SK-N-SH (cell line): ENCODE measurements at regions not wholly inside any gene's neighbourhood (a gene's known extent, or its start where the extent isn't known, plus 50 kb on each side); places are given as distances from the start of the nearest gene placed in this dataset.

Source experiments
- CTCF ChIA-PET: fragments of 300-600, 350-600 bp; formaldehyde crosslinking; extraction: SDS; loops from one replicate; lab custom pipeline; 2021; lab: Yijun Ruan, JAX
- POLR2A ChIA-PET: fragments of 350-600 bp; sonication (Branson Sonifier 250); formaldehyde crosslinking; extraction: SDS; loops from one replicate; lab custom pipeline; 2020; ENCODE audit warnings: antibody characterized with exemption, inconsistent platforms; lab: Yijun Ruan, JAX
- DNase-seq: peaks from one replicate; pipeline ENCODE4 v3.0.0; 2012
- H2AFZ ChIP-seq: fragments of 200-600 bp; sonication (generic); 2 replicates; pipeline ENCODE4 v1.8.1; 2016; ENCODE audit warnings: antibody characterized with exemption, mild to moderate bottlenecking, low read depth
- H3F3A ChIP-seq: fragments of 200-600 bp; sonication (generic); replicated peaks from 2 replicates; pipeline ENCODE3; 2016; ENCODE audit warnings: antibody characterized with exemption, mild to moderate bottlenecking; ENCODE audit not compliant: insufficient read depth
- H3K27ac ChIP-seq, 2 experiments: fragments of 200-500 bp in 1 of 2; fragments of 200-600 bp in 1 of 2; sonication (Bioruptor generic) in 1 of 2; sonication (generic), shearing (Covaris generic) in 1 of 2; 2 replicates each; pipeline versions ENCODE4 v1.5.1 to v1.6.1; 2014 to 2016; ENCODE audit warnings: low read depth in 2 of 2, inconsistent platforms in 1 of 2, low read length in 1 of 2, mild to moderate bottlenecking in 1 of 2, mixed read lengths in 1 of 2
- H3K27me3 ChIP-seq: fragments of 200-600 bp; sonication (generic), shearing (Covaris generic); 2 replicates; pipeline ENCODE4 v1.6.1; 2016; ENCODE audit warnings: mixed run types; ENCODE audit not compliant: insufficient read depth
- H3K36me3 ChIP-seq, 2 experiments: fragments of 200-500 bp in 1 of 2; fragments of 200-600 bp in 1 of 2; sonication (Bioruptor generic) in 1 of 2; sonication (generic) in 1 of 2; replicated peaks in 1 of 2; 2 replicates each; pipeline versions ENCODE3 to v1.5.1; 2014 to 2016; ENCODE audit warnings: low read length in 1 of 2, mild to moderate bottlenecking in 1 of 2; ENCODE audit not compliant: insufficient read depth in 2 of 2, control insufficient read depth in 1 of 2
- H3K4me1 ChIP-seq, 2 experiments: fragments of 200-500 bp in 1 of 2; fragments of 200-600 bp in 1 of 2; sonication (Bioruptor generic) in 1 of 2; sonication (generic), shearing (Covaris generic) in 1 of 2; 2 replicates each; pipeline versions ENCODE4 v1.5.1 to v1.6.1; 2014 to 2016; ENCODE audit warnings: low read depth in 1 of 2, low read length in 1 of 2, mixed run types in 1 of 2; ENCODE audit not compliant: insufficient read depth in 2 of 2, control insufficient read depth in 1 of 2
- H3K4me2 ChIP-seq: fragments of 200-600 bp; sonication (generic), shearing (Covaris generic); 2 replicates; pipeline ENCODE4 v1.6.1; 2017; ENCODE audit warnings: mixed run types
- H3K4me3 ChIP-seq, 2 experiments: fragments of 200-500 bp in 1 of 2; fragments of 200-600 bp in 1 of 2; sonication (Bioruptor generic) in 1 of 2; sonication (generic), shearing (Covaris generic) in 1 of 2; 2 replicates each; pipeline versions ENCODE4 v1.5.1 to v1.8.1; 2014 to 2016; ENCODE audit warnings: low read depth in 2 of 2, inconsistent platforms in 1 of 2, low read length in 1 of 2, mild to moderate bottlenecking in 1 of 2, mixed read lengths in 1 of 2, moderate library complexity in 1 of 2
- H3K79me2 ChIP-seq: fragments of 200-600 bp; sonication (generic); 2 replicates; pipeline ENCODE4 v1.8.1; 2017; ENCODE audit warnings: mild to moderate bottlenecking; ENCODE audit not compliant: insufficient read depth
- H3K9ac ChIP-seq: fragments of 200-600 bp; sonication (generic); 2 replicates; pipeline ENCODE4 v1.6.1; 2017; ENCODE audit warnings: mixed run types
- H3K9me2 ChIP-seq: fragments of 200-600 bp; sonication (generic); 2 replicates; pipeline ENCODE4 v1.6.1; 2017; ENCODE audit warnings: mixed run types
- H3K9me3 ChIP-seq: fragments of 200-600 bp; sonication (generic); 2 replicates; pipeline ENCODE4 v1.6.1; 2017; ENCODE audit warnings: mixed run types, mild to moderate bottlenecking, moderate library complexity
- H4K20me1 ChIP-seq: fragments of 200-600 bp; sonication (generic); 2 replicates; pipeline ENCODE4 v1.6.1; 2017; ENCODE audit warnings: mild to moderate bottlenecking, mixed run types; ENCODE audit not compliant: insufficient read depth
- CHD2 ChIP-seq: fragments of 150-350 bp; IDR thresholded peaks from 2 replicates; pipeline ENCODE4 v1.6.1; 2018; ENCODE audit warnings: low read length; ENCODE audit not compliant: partially characterized antibody
- EP300 ChIP-seq, 2 experiments: IDR thresholded peaks; 2 replicates each; pipeline versions ENCODE4 v1.4.0 to v1.6.1; 2012; ENCODE audit warnings: borderline replicate concordance in 1 of 2, low read depth in 1 of 2, low read length in 1 of 2
- FOSL2 ChIP-seq: IDR thresholded peaks from 2 replicates; pipeline ENCODE4 v1.4.0; 2012; ENCODE audit warnings: low read depth, mild to moderate bottlenecking, moderate library complexity, borderline replicate concordance
- FOXJ3 ChIP-seq: sonication (generic); formaldehyde crosslinking; IDR thresholded peaks from 2 replicates; pipeline ENCODE4 v1.5.1; 2020; ENCODE audit warnings: mild to moderate bottlenecking, missing genetic modification reagents
- FOXM1 ChIP-seq: IDR thresholded peaks from 2 replicates; pipeline ENCODE4 v1.4.0; 2012; ENCODE audit warnings: low read depth, mild to moderate bottlenecking
- GABPA ChIP-seq: IDR thresholded peaks from 2 replicates; pipeline ENCODE4 v1.4.0; 2012; ENCODE audit warnings: low read depth, mild to moderate bottlenecking
- GATA2 ChIP-seq: sonication (generic); formaldehyde crosslinking; IDR thresholded peaks from 2 replicates; pipeline ENCODE4 v1.5.0; 2020; ENCODE audit warnings: mild to moderate bottlenecking, missing genetic modification reagents
- IRF3 ChIP-seq: fragments of 150-350 bp; IDR thresholded peaks from 2 replicates; pipeline ENCODE4 v1.6.1; 2016; ENCODE audit warnings: mild to moderate bottlenecking, low read depth, low read length
- MAX ChIP-seq: IDR thresholded peaks from 2 replicates; pipeline ENCODE4 v1.4.0; 2012; ENCODE audit warnings: low read depth
- NFIC ChIP-seq: IDR thresholded peaks from 2 replicates; pipeline ENCODE4 v1.4.0; 2012; ENCODE audit warnings: borderline replicate concordance
- PBX3 ChIP-seq: IDR thresholded peaks from 2 replicates; pipeline ENCODE4; 2012
- REST ChIP-seq: IDR thresholded peaks from 2 replicates; pipeline ENCODE4 v1.6.1; 2012; ENCODE audit warnings: mild to moderate bottlenecking, low read depth, low read length, moderate library complexity
- RFX5 ChIP-seq: IDR thresholded peaks from 2 replicates; pipeline ENCODE4 v1.6.1; 2012; ENCODE audit warnings: mild to moderate bottlenecking, improper control_type of control experiment, low read length
- SIN3A ChIP-seq: IDR thresholded peaks from 2 replicates; pipeline ENCODE4 v1.6.1; 2012; ENCODE audit warnings: low read depth, mild to moderate bottlenecking, low read length, moderate library complexity, borderline replicate concordance
- SMC3 ChIP-seq: IDR thresholded peaks from 2 replicates; pipeline ENCODE4 v1.6.1; 2012; ENCODE audit warnings: low read depth, low read length, improper control_type of control experiment
- TAF1 ChIP-seq: IDR thresholded peaks from 2 replicates; pipeline ENCODE4 v1.6.1; 2012; ENCODE audit warnings: low read depth, mild to moderate bottlenecking, low read length, moderate library complexity, borderline replicate concordance
- USF1 ChIP-seq: IDR thresholded peaks from 2 replicates; pipeline ENCODE4 v1.4.0; 2012; ENCODE audit warnings: low read depth, borderline replicate concordance
- WGBS: methylation state at CpG from one replicate; pipeline ENCODE4 v1.1.6; 2017; ENCODE audit warnings: low lambda C conversion rate; 5-methylcytosine and 5-hydroxymethylcytosine counted together

DNA sequence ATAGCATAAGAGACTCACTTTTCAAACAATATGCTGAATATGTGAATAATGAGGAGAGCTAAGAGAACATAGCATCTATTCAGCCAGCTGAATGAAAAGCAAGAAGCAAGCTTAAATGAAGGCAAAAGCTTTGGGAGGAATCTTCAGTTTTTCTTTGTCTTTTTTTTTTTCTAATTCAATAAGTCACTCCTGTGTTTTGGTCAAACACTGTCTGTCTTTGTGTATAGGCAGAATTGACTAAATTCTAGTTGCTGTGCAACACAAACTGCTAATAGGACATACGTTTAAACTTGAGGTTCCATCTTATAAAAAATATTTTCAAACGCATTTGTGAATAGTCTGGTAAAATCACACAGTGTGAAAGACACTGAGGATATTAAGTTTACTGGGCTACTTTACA lies 156.9 kb upstream of the KCNN2 start:
- Histone ChIP-seq H3K4me2 (no peak overlapping the region), H3K4me1 (no peaks in the 10 kb centered on the region), H3F3A (no peaks in the 10 kb centered on the region), H4K20me1 (no peaks in the 10 kb centered on the region), H3K9me3 (no peaks in the 10 kb centered on the region), H3K36me3 (no peaks in the 10 kb centered on the region), H3K27ac (no peak overlapping the region), H3K27me3 (no peaks in the 10 kb centered on the region), H3K79me2 (no peaks in the 10 kb centered on the region), H3K9me2 (no peaks in the 10 kb centered on the region), H3K4me3 (no peak overlapping the region), H2AFZ (no peak overlapping the region), H3K9ac (no peak overlapping the region)
- WGBS: 2% methylated on average over 2 of the region's 2 CpGs
- TF ChIP-seq TAF1 (no peak), MAX (no peak), PBX3 (no peak), NFIC (no peak), SIN3A (no peak), CHD2 (no peak), REST (no peak), USF1 (no peak), GABPA (no peak), FOXJ3 (CRISPR knock-in tag) (no peak), GATA2 (no peak), SMC3 (no peak), EP300 (IDR thresholded peaks at IDR 0.05; ENCODE audit: borderline replicate concordance in 1 of 2, low read depth in 1 of 2, low read length in 1 of 2) (no peak), FOSL2 (no peak), RFX5 (no peak), IRF3 (no peak), FOXM1 (no peak)
- POLR2A ChIA-PET: no interaction called here
- no peak for DNase-seq
- CTCF ChIA-PET: no interaction called here
